Thyroid gland (tissue), 4 donors: ENCODE measurements at regions not wholly inside any gene's neighbourhood (a gene's known extent, or its start where the extent isn't known, plus 50 kb on each side); places are given as distances from the start of the nearest gene placed in this dataset.

Experiments
- DNase-seq, 2 donors: peaks; one replicate each; pipeline ENCODE4 v3.0.0-alpha.2; 2019
- H3K27ac ChIP-seq, 3 donors: fragments of 200-600 bp; sonication (generic); 1 replicate in 2 of 3; 2 replicates in 1 of 3; pipeline ENCODE4 v1.5.1; 2016 to 2019; ENCODE audit warnings: mild to moderate bottlenecking in 1 of 3, moderate library complexity in 1 of 3
- H3K27me3 ChIP-seq: fragments of 200-600 bp; sonication (generic); one replicate; pipeline ENCODE4 v1.5.1; 2019
- H3K36me3 ChIP-seq, 2 donors: fragments of 200-600 bp; sonication (generic); one replicate each; pipeline ENCODE4 v1.5.1; 2016 to 2019
- H3K4me1 ChIP-seq, 2 donors: fragments of 200-600 bp; sonication (generic); one replicate each; pipeline ENCODE4 v1.5.1; 2017 to 2019
- H3K4me3 ChIP-seq, 3 donors: fragments of 200-600 bp; sonication (generic); replicated peaks in 1 of 3; 1 replicate in 2 of 3; 2 replicates in 1 of 3; pipeline ENCODE4 v1.5.1; 2016; ENCODE audit warnings: mild to moderate bottlenecking in 1 of 3
- H3K9me3 ChIP-seq: fragments of 200-600 bp; sonication (generic); one replicate; pipeline ENCODE4 v1.5.1; 2017
- POLR2A ChIP-seq, 2 donors: fragments of 450-650 bp; IDR thresholded peaks; one replicate each; pipeline ENCODE4 v1.6.1; 2017; ENCODE audit warnings: antibody characterized with exemption in 2 of 2, mild to moderate bottlenecking in 2 of 2, moderate library complexity in 1 of 2
- WGBS, 2 donors: methylation state at CpG; one replicate each; pipeline ENCODE4 v1.1.5; 2017; 5-methylcytosine and 5-hydroxymethylcytosine counted together
- intact Hi-C: fragments of 100-400 bp; cut with DNase I; formaldehyde crosslinking; loops from one replicate; pipeline ENCODE4 v1.15.1; 2023
- TF ChIP-seq, protein P1 (sequence below), 6 experiments: fragments of 200-600 bp in 3 of 6; fragments of 450-650 bp in 3 of 6; sonication (generic) in 3 of 6; IDR thresholded peaks; one replicate each; pipeline ENCODE4 v1.5.1; 2016 to 2019; ENCODE audit warnings: antibody characterized with exemption in 6 of 6, mild to moderate bottlenecking in 2 of 6, inconsistent platforms in 1 of 6, moderate library complexity in 1 of 6

DNA sequence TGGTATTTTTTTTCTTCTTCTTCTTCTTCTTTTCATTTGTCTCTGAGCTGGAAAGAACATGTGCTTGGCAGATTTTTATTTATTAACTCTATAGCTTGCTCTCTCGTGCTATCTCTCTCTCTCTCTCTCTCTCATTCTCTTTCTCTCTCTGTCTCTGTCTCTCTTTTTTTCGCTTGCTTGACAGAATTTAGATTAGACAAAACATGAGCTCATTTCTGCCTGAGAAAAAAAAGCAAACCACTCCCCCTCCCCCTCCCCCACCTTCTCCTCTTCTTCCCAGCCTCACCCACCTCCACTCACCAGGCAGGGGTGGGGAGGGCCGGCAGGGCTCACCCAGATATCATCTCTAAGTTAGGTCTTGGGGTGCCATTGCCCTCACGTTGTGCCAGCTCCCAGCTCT is 81.5 kb downstream of the PJA1 start:
- Histone ChIP-seq H3K36me3 (no peaks in the 10 kb centered on the region), H3K9me3 (no peaks in the 10 kb centered on the region), H3K4me3 (no peak overlapping the region), H3K4me1 (no peaks in the 10 kb centered on the region), H3K27ac (no peak overlapping the region), H3K27me3 (no peaks in the 10 kb centered on the region)
- no peak for DNase-seq
- TF ChIP-seq POLR2A (IDR thresholded peaks at IDR 0.05), result no peak
- TF ChIP-seq, protein P1, sequence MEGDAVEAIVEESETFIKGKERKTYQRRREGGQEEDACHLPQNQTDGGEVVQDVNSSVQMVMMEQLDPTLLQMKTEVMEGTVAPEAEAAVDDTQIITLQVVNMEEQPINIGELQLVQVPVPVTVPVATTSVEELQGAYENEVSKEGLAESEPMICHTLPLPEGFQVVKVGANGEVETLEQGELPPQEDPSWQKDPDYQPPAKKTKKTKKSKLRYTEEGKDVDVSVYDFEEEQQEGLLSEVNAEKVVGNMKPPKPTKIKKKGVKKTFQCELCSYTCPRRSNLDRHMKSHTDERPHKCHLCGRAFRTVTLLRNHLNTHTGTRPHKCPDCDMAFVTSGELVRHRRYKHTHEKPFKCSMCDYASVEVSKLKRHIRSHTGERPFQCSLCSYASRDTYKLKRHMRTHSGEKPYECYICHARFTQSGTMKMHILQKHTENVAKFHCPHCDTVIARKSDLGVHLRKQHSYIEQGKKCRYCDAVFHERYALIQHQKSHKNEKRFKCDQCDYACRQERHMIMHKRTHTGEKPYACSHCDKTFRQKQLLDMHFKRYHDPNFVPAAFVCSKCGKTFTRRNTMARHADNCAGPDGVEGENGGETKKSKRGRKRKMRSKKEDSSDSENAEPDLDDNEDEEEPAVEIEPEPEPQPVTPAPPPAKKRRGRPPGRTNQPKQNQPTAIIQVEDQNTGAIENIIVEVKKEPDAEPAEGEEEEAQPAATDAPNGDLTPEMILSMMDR (IDR thresholded peaks at IDR 0.05), result no peak
- intact Hi-C loops, result no loop called here
- WGBS, 2 donors, result 57 to 75% methylated on average over 3 to 4 of the region's 4 CpGs

GRCh38 chrX:69083361-69083760 is 81.9 kb downstream of the PJA1 start:
- H3K36me3 ChIP-seq, result no peaks in the 10 kb centered on the region
- intact Hi-C loops, result no loop called here
- TF ChIP-seq, protein P1 (IDR thresholded peaks at IDR 0.05), result no peak
- no peak for TF ChIP-seq POLR2A (IDR thresholded peaks at IDR 0.05)
- H3K9me3 ChIP-seq, result no peaks in the 10 kb centered on the region
- WGBS, 2 donors, result 20 to 57% methylated on average over 1 to 2 of the region's 3 CpGs
- no peak for DNase-seq
- H3K27me3 ChIP-seq, result no peaks in the 10 kb centered on the region
- no peak overlapping the region for H3K4me3 ChIP-seq
- H3K4me1 ChIP-seq, result no peaks in the 10 kb centered on the region
- no peak overlapping the region for H3K27ac ChIP-seq

DNA sequence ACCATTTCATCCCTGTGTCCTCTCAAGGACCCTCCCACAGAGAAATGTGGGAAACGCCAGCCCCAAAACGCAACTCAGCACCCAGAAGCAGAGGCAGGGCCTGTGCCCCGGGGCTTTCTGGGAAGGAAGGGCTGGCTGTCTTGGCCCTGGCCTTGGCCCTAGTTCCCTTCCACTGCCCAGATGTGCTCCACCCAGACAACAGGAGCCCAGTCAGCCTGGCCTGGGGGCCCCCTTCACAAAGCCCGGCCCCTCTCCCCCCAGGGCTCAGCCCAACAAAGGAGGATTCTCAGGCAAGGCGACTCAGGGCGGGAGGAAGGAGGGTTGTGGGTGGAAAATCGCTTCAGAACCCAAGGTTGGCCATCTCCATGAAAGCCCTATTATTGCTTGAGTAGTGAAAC is 82.5 kb downstream of the PJA1 start:
- Histone ChIP-seq H3K36me3 (no peaks in the 10 kb centered on the region), H3K27me3 (no peaks in the 10 kb centered on the region), H3K9me3 (no peaks in the 10 kb centered on the region), H3K27ac (no peak overlapping the region), H3K4me3 (no peak overlapping the region), H3K4me1 (no peaks in the 10 kb centered on the region)
- DNase-seq, result no peak
- intact Hi-C loops, result no loop called here
- 71 to 86% methylated on average over 3 to 4 of the region's 7 CpGs for WGBS, 2 donors
- TF ChIP-seq, protein P1 (IDR thresholded peaks at IDR 0.05), result no peak
- TF ChIP-seq POLR2A (IDR thresholded peaks at IDR 0.05), result no peak

GRCh38 chrX:69082055-69082752 is 83.0 kb downstream of the PJA1 start:
- no peak for DNase-seq
- no peaks in the 10 kb centered on the region for H3K27me3 ChIP-seq
- H3K4me3 ChIP-seq, result no peak overlapping the region
- H3K27ac ChIP-seq, result no peak overlapping the region
- no peaks in the 10 kb centered on the region for H3K9me3 ChIP-seq
- H3K36me3 ChIP-seq, result no peaks in the 10 kb centered on the region
- TF ChIP-seq, protein P1 (IDR thresholded peaks at IDR 0.05), result no peak
- TF ChIP-seq POLR2A (IDR thresholded peaks at IDR 0.05), result no peak
- intact Hi-C loops, result no loop called here
- no peaks in the 10 kb centered on the region for H3K4me1 ChIP-seq
- WGBS, 2 donors, result 74 to 77% methylated on average over 7 of the region's 10 CpGs

GRCh38 chrX:69080855-69081465 is 84.3 kb downstream of the PJA1 start:
- intact Hi-C loops, result no loop called here
- no peaks in the 10 kb centered on the region for H3K4me1 ChIP-seq
- H3K27me3 ChIP-seq, result no peaks in the 10 kb centered on the region
- WGBS, 2 donors, result 69 to 77% methylated on average over 9 to 13 of the region's 15 CpGs
- H3K36me3 ChIP-seq, result no peaks in the 10 kb centered on the region
- H3K4me3 ChIP-seq, result no peak overlapping the region
- TF ChIP-seq, protein P1 (IDR thresholded peaks at IDR 0.05), result no peak
- no peak for TF ChIP-seq POLR2A (IDR thresholded peaks at IDR 0.05)
- H3K27ac ChIP-seq, result no peak overlapping the region
- DNase-seq, result no peak
- no peaks in the 10 kb centered on the region for H3K9me3 ChIP-seq
